ENCODE measurements at regions not wholly inside any gene's neighbourhood (a gene's known extent, or its start where the extent isn't known, plus 50 kb on each side); places are given as distances from the start of the nearest gene placed in this dataset.

DNA sequence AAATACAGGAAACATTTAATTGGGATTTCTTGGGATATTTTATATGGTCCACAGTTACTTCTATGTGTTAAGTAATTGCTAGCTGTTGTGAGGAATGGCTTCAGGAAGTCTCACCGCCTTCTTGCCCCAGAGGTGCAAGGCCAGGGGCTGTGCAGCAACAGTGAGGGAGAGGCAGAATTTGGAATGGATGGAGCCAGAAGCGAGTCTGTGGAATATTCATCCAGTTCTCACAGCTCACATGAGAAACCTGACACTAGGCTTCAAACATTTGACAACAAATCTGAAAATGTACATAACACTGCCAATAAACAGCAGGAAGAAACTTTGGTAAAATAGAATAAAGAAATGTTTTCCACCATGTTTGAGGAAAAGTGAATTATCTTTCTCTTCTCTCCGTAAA is 66.5 kb downstream of the GPR6 start:
- TF ChIP-seq EZH2 (IDR thresholded peaks at IDR 0.05; ENCODE audit: low read depth, unreplicated experiment) (no peak), CTCF (conservative IDR thresholded peaks at IDR 0.05; ENCODE audit: low read depth in 2 of 2) (no peak), ETS1 (IDR thresholded peaks at IDR 0.05) (no peak), POLR2AphosphoS5 (IDR thresholded peaks at IDR 0.05; ENCODE audit: low read depth) (no peak), NANOG (IDR thresholded peaks at IDR 0.05; ENCODE audit: borderline replicate concordance) (no peak), EZH2phosphoT487 (IDR thresholded peaks at IDR 0.05; ENCODE audit: unreplicated experiment) (no peak), JUNB (IDR thresholded peaks at IDR 0.05; ENCODE audit: unreplicated experiment) (no peak)
- TF ChIP-seq, protein P1, sequence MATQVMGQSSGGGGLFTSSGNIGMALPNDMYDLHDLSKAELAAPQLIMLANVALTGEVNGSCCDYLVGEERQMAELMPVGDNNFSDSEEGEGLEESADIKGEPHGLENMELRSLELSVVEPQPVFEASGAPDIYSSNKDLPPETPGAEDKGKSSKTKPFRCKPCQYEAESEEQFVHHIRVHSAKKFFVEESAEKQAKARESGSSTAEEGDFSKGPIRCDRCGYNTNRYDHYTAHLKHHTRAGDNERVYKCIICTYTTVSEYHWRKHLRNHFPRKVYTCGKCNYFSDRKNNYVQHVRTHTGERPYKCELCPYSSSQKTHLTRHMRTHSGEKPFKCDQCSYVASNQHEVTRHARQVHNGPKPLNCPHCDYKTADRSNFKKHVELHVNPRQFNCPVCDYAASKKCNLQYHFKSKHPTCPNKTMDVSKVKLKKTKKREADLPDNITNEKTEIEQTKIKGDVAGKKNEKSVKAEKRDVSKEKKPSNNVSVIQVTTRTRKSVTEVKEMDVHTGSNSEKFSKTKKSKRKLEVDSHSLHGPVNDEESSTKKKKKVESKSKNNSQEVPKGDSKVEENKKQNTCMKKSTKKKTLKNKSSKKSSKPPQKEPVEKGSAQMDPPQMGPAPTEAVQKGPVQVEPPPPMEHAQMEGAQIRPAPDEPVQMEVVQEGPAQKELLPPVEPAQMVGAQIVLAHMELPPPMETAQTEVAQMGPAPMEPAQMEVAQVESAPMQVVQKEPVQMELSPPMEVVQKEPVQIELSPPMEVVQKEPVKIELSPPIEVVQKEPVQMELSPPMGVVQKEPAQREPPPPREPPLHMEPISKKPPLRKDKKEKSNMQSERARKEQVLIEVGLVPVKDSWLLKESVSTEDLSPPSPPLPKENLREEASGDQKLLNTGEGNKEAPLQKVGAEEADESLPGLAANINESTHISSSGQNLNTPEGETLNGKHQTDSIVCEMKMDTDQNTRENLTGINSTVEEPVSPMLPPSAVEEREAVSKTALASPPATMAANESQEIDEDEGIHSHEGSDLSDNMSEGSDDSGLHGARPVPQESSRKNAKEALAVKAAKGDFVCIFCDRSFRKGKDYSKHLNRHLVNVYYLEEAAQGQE (IDR thresholded peaks at IDR 0.05; ENCODE audit: unreplicated experiment): no peak

Measured in GM23338 (cell line).